Gastroesophageal sphincter (tissue), 4 donors: ENCODE measurements at regions not wholly inside any gene's neighbourhood (a gene's known extent, or its start where the extent isn't known, plus 50 kb on each side); places are given as distances from the start of the nearest gene placed in this dataset.
"Not testable (repeated sequence)": the region's sequence is repeated elsewhere in the genome, so short reads cannot be mapped to it uniquely, and the experiment has no call there.

Experiments used
- ATAC-seq: fragments of 150-250 bp; one replicate; pipeline ENCODE4 v1.9.1; 2016; ENCODE audit warnings: mild to moderate bottlenecking, moderate library complexity
- H3K27ac ChIP-seq, 4 donors: fragments of 200-600 bp; sonication (generic) in 3 of 4; 1 replicate in 3 of 4; 2 replicates in 1 of 4; pipeline ENCODE4 v1.5.1; 2016 to 2019
- H3K27me3 ChIP-seq: fragments of 200-600 bp; sonication (generic); one replicate; pipeline ENCODE4 v1.5.1; 2019
- H3K36me3 ChIP-seq, 2 donors: fragments of 200-600 bp; sonication (generic); one replicate each; pipeline ENCODE4 v1.5.1; 2019; ENCODE audit warnings: control low read depth in 1 of 2
- H3K4me1 ChIP-seq, 3 donors: fragments of 200-600 bp; sonication (generic); 1 replicate in 2 of 3; 2 replicates in 1 of 3; pipeline ENCODE4 v1.5.1; 2016 to 2019; ENCODE audit warnings: control low read depth in 2 of 3
- H3K4me3 ChIP-seq, 2 donors: fragments of 200-600 bp; sonication (generic); one replicate each; pipeline ENCODE4 v1.5.1; 2019; ENCODE audit warnings: mild to moderate bottlenecking in 1 of 2, moderate library complexity in 1 of 2
- H3K9me3 ChIP-seq, 3 donors: fragments of 200-600 bp; sonication (generic); one replicate each; pipeline ENCODE4 v1.5.1; 2017 to 2019; ENCODE audit warnings: control low read depth in 2 of 3
- EP300 ChIP-seq: sonication (generic); formaldehyde crosslinking; IDR thresholded peaks from one replicate; pipeline ENCODE4 v1.6.1; 2017; ENCODE audit warnings: antibody characterized with exemption, mild to moderate bottlenecking
- POLR2A ChIP-seq, 2 donors: fragments of 450-650 bp; IDR thresholded peaks; one replicate each; pipeline ENCODE4 v1.6.1; 2017; ENCODE audit warnings: antibody characterized with exemption in 2 of 2, mild to moderate bottlenecking in 2 of 2, moderate library complexity in 1 of 2
- POLR2AphosphoS5 ChIP-seq: sonication (generic); formaldehyde crosslinking; IDR thresholded peaks from one replicate; pipeline ENCODE4 v1.6.1; 2017; ENCODE audit warnings: antibody characterized with exemption
- WGBS, 2 donors: methylation state at CpG; one replicate each; pipeline ENCODE4 v1.1.5; 2018; ENCODE audit warnings: low coverage in 1 of 2; 5-methylcytosine and 5-hydroxymethylcytosine counted together
- TF ChIP-seq, protein P1 (sequence below), 4 experiments: fragments of 200-600 bp in 2 of 4; fragments of 450-650 bp in 2 of 4; sonication (generic) in 1 of 4; IDR thresholded peaks; one replicate each; pipeline ENCODE4 v1.5.1; 2017 to 2019; ENCODE audit warnings: antibody characterized with exemption in 4 of 4, mild to moderate bottlenecking in 2 of 4, moderate library complexity in 2 of 4

DNA sequence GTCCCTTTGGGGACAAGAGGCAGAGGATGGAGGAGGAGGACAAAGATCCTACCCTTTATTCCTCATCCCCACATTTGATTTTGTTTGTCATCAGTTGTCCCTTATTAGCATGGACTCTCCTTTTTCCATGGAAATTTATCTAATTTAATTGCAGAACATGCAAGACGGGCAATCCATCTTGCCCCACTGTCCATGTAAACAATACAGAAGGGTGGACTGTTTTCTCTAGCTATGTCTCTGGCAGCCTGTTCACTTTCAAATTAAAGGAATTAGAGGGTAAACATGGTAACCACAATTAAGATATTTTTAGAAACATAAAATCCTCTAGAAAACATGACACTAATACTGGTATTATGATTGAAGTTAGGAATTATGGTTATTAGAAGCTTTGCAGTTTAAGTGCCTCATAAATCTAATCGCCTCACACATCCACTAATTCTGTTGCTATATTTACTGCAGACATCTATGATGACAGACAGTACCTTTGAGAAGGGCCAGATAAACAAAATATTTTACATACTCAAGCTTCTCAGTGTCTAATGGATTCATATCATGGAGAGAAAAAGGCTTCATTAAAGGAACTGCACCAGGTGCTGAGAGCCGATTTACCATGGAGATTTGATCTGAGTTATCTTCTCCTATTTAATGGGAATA is 215.5 kb downstream of the LNPK start:
- ATAC-seq: no peak
- Histone ChIP-seq H3K27me3 (no peaks in the 10 kb centered on the region), H3K9me3 (no peaks in the 10 kb centered on the region), H3K36me3 (no peaks in the 10 kb centered on the region), H3K4me1 (no peaks in the 10 kb centered on the region), H3K4me3 (no peak overlapping the region), H3K27ac (no peak overlapping the region)
- WGBS, 2 donors: 53 to 82% methylated on average over 3 of the region's 3 CpGs
- TF ChIP-seq POLR2AphosphoS5 (no peak), EP300 (no peak), POLR2A (IDR thresholded peaks at IDR 0.05) (no peak)
- TF ChIP-seq, protein P1, sequence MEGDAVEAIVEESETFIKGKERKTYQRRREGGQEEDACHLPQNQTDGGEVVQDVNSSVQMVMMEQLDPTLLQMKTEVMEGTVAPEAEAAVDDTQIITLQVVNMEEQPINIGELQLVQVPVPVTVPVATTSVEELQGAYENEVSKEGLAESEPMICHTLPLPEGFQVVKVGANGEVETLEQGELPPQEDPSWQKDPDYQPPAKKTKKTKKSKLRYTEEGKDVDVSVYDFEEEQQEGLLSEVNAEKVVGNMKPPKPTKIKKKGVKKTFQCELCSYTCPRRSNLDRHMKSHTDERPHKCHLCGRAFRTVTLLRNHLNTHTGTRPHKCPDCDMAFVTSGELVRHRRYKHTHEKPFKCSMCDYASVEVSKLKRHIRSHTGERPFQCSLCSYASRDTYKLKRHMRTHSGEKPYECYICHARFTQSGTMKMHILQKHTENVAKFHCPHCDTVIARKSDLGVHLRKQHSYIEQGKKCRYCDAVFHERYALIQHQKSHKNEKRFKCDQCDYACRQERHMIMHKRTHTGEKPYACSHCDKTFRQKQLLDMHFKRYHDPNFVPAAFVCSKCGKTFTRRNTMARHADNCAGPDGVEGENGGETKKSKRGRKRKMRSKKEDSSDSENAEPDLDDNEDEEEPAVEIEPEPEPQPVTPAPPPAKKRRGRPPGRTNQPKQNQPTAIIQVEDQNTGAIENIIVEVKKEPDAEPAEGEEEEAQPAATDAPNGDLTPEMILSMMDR (IDR thresholded peaks at IDR 0.05): no peak

DNA sequence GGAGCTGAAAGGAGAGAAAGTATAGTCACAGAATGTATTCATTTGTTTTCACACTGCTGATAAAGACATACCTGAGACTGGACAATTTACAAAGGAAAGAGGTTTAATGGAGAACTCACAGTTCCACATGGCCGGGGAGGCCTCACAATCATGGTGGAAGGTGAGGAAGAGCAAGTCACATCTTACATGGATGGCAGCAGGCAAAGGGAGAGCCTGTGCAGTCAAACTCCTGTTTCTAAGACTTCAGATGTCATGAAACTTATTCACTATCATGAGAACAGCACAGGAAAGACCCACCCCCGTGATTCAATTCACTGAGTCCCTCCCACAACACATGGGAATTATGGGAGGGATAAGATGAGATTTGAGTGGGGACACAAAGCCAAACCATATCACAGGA is 224.7 kb downstream of the LNPK start:
- H3K9me3 ChIP-seq, H3K36me3 ChIP-seq, H3K27me3 ChIP-seq, ATAC-seq, H3K4me1 ChIP-seq, H3K27ac ChIP-seq, H3K4me3 ChIP-seq: not testable (repeated sequence)
- WGBS, 2 donors: 58 to 76% methylated on average over 2 of the region's 2 CpGs

DNA sequence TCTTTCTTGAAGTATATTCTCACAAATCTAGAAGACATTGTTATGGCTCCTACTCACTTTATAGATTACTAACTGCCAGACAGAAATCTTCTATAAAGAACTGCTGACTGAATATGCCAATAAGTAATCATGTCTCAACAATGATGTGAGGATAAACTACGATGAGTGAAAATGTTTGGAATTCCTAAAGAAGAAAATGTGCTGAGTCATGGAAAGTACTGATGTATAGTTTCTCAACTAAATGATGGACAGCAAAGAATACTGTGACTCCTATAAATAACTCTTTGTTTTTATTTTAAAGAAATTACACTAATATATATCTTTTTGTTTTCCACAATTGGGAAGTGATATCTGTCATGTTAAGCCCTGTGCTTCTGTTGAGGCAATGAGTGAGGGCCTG is 232.9 kb downstream of the LNPK start:
- ATAC-seq: no peak
- H3K4me1 ChIP-seq: no peaks in the 10 kb centered on the region
- H3K36me3 ChIP-seq: no peaks in the 10 kb centered on the region
- TF ChIP-seq POLR2AphosphoS5: no peak
- TF ChIP-seq EP300: no peak
- TF ChIP-seq POLR2A (IDR thresholded peaks at IDR 0.05): no peak
- TF ChIP-seq, protein P1 (IDR thresholded peaks at IDR 0.05): no peak
- H3K27me3 ChIP-seq: no peaks in the 10 kb centered on the region
- H3K9me3 ChIP-seq: no peaks in the 10 kb centered on the region
- no peak overlapping the region for H3K4me3 ChIP-seq
- WGBS, 2 donors: 18 to 38% methylated on average over 1 of the region's 1 CpG
- no peak overlapping the region for H3K27ac ChIP-seq

DNA sequence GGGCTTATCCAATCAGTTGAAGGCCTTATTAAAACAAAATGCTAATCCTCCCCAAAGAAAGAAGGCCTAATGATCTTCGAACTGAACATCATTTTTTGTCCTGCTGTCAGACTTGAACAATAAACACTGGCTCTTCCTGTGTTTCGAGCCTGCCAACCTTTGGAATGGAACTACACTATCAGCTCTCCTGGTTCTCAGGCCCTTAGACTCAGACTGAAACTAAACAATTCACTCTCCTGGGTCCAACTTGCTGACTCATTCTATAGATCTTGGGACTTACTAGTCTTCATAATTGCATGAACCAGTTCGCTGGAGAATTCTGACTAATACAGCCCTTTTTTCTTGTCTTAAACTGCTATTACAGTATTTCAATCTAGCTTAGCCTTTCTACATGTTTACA is 235.2 kb downstream of the LNPK start:
- Histone ChIP-seq H3K9me3 (no peaks in the 10 kb centered on the region), H3K4me3 (no peak overlapping the region), H3K4me1 (no peaks in the 10 kb centered on the region), H3K27me3 (no peaks in the 10 kb centered on the region), H3K36me3 (no peaks in the 10 kb centered on the region), H3K27ac (no peak overlapping the region)
- 42% methylated on average over 3 of the region's 3 CpGs; no CpG with 5 or more reads in 1 of the 2 donors for WGBS, 2 donors
- no peak for ATAC-seq
- TF ChIP-seq EP300 (no peak), POLR2AphosphoS5 (no peak)

DNA sequence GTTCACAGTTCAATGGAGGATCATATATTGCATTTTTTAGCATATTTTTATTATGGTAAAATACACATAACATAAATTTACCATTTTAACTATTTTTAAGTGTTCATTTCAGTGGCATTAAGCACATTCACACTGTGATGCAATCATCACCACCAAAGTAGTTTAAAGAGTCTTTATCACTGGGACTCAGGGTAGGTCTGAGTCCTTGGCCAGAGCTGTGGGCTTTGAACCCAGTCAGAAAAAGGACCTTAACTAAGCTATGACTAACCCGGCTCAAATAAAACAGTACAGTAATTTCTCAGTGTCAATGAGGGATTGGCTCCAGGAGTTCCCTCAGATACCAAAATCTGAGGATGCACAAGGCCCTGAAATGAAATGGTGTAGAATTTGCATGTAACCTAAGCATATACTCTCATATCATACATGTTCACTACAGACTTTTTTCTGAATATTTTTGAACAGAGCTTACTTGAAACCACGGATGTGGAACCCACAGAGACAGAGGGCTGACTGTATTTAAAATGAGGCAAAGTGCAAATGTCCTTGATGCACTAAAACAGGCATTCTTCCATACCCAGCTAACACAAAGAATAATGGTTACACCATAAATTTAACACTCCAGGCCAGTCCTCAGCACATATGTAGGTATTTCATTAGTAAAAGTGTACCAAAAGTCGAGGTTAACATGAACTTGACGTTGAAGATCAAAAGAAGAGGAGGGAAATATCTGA is 246.2 kb downstream of the LNPK start:
- Histone ChIP-seq H3K4me1 (no peaks in the 10 kb centered on the region), H3K27ac (no peak overlapping the region), H3K27me3 (no peaks in the 10 kb centered on the region), H3K9me3 (no peaks in the 10 kb centered on the region), H3K36me3 (no peaks in the 10 kb centered on the region), H3K4me3 (no peak overlapping the region)
- WGBS, 2 donors: 30 to 38% methylated on average over 3 to 4 of the region's 4 CpGs
- ATAC-seq: no peak
- TF ChIP-seq POLR2A (IDR thresholded peaks at IDR 0.05) (no peak), POLR2AphosphoS5 (no peak), EP300 (no peak)
- TF ChIP-seq, protein P1 (IDR thresholded peaks at IDR 0.05): no peak

DNA sequence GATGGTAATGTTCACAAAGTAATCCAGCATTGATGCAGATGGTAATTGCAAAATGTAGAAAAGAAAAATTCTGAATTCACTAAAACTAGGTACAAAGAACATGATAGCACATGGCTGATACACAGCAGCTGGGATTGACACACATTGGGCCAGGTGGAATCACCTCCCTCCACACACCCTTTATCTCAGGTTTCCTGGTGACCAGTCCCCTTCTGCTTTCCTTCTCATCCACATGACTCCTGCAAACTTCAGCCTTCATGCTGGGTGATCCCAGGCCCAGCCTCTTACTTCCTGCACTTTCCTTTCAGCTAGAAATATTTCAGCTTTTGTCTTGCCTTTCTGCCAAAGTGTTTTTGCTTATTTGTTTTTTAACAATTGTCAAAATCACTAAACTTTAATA is 246.9 kb downstream of the LNPK start:
- no peak overlapping the region for H3K27ac ChIP-seq
- no peaks in the 10 kb centered on the region for H3K4me1 ChIP-seq
- H3K9me3 ChIP-seq: no peaks in the 10 kb centered on the region

More for the DNA sequence above, 246.9 kb downstream of the LNPK start:
- H3K36me3 ChIP-seq: no peaks in the 10 kb centered on the region
- ATAC-seq: no peak
- no peak overlapping the region for H3K4me3 ChIP-seq
- H3K27me3 ChIP-seq: no peaks in the 10 kb centered on the region
- TF ChIP-seq EP300: no peak
